ENCODE measurements at regions not wholly inside any gene's neighbourhood (a gene's known extent, or its start where the extent isn't known, plus 50 kb on each side); places are given as distances from the start of the nearest gene placed in this dataset.

DNA sequence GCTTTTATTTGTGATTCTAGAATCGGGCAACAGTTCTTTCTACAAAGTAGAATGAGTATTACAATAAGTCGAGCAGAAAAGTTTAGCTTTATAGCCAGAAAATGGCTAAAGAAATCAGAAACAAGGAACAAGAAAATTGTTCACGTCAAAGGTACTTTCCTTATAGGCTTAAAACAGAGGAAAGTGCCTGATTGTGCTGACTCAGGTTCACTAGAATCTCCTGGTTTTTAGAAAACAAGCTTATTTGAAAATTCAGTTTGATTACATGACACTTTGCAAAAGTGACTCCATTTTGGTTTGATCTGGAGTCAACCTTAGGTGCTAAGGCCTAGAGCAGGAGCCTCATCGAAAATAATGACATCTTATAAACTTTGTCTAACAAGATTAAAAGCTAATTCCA lies 564.7 kb upstream of the FLRT2 start:
- TF ChIP-seq, protein P1, sequence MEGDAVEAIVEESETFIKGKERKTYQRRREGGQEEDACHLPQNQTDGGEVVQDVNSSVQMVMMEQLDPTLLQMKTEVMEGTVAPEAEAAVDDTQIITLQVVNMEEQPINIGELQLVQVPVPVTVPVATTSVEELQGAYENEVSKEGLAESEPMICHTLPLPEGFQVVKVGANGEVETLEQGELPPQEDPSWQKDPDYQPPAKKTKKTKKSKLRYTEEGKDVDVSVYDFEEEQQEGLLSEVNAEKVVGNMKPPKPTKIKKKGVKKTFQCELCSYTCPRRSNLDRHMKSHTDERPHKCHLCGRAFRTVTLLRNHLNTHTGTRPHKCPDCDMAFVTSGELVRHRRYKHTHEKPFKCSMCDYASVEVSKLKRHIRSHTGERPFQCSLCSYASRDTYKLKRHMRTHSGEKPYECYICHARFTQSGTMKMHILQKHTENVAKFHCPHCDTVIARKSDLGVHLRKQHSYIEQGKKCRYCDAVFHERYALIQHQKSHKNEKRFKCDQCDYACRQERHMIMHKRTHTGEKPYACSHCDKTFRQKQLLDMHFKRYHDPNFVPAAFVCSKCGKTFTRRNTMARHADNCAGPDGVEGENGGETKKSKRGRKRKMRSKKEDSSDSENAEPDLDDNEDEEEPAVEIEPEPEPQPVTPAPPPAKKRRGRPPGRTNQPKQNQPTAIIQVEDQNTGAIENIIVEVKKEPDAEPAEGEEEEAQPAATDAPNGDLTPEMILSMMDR (IDR thresholded peaks at IDR 0.05; ENCODE audit: extremely low read depth in 1 of 2, insufficient read depth in 1 of 2, low read depth in 1 of 2, low read length in 2 of 2), result no peak
- TF ChIP-seq POLR2A (IDR thresholded peaks at IDR 0.05; ENCODE audit: low read depth, low read length) (no peak), POLR2AphosphoS5 (IDR thresholded peaks at IDR 0.05; ENCODE audit: insufficient read depth, low read depth, low read length) (no peak), EZH2 (IDR thresholded peaks at IDR 0.05; ENCODE audit: borderline replicate concordance, low read depth, low read length, severe bottlenecking) (no peak)
